ENCODE measurements at regions not wholly inside any gene's neighbourhood (a gene's known extent, or its start where the extent isn't known, plus 50 kb on each side); places are given as distances from the start of the nearest gene placed in this dataset.

GRCh38 chr7:131692131-131692960, 135.9 kb upstream of the PODXL start:
- TF ChIP-seq CTCF (IDR thresholded peaks at IDR 0.05; ENCODE audit: low read depth, low read length): peak; percentile 98
- in situ Hi-C loops (cut with HindIII; ENCODE audit: low sequenced_read_pairs): no loop called here
- peak; percentile 25 for DNase-seq (ENCODE audit: low read depth, low spot score)
- no peak overlapping the region for H3K4me3 ChIP-seq (ENCODE audit: low read depth, low read length)

GRCh38 chr7:131691454-131692130, 135.2 kb upstream of the PODXL start:
- DNase-seq (ENCODE audit: low read depth, low spot score): no peak
- no peak overlapping the region for H3K4me3 ChIP-seq (ENCODE audit: low read depth, low read length)
- in situ Hi-C loops (cut with HindIII; ENCODE audit: low sequenced_read_pairs): no loop called here
- TF ChIP-seq CTCF (IDR thresholded peaks at IDR 0.05; ENCODE audit: low read depth, low read length): no peak

- in situ Hi-C loops (cut with HindIII; ENCODE audit: low sequenced_read_pairs): no loop called here
- TF ChIP-seq CTCF (IDR thresholded peaks at IDR 0.05; ENCODE audit: low read depth, low read length): no peak
- no peak for DNase-seq (ENCODE audit: low read depth, low spot score)
- H3K4me3 ChIP-seq (ENCODE audit: low read depth, low read length): no peak overlapping the region
Measured at GRCh38 chr7:131690441-131690840, 134.0 kb upstream of the PODXL start.

- no peak for DNase-seq (ENCODE audit: low read depth, low spot score)
- in situ Hi-C loops (cut with HindIII; ENCODE audit: low sequenced_read_pairs): no loop called here
- no peak for TF ChIP-seq CTCF (IDR thresholded peaks at IDR 0.05; ENCODE audit: low read depth, low read length)
- H3K4me3 ChIP-seq (ENCODE audit: low read depth, low read length): no peak overlapping the region
Measured at GRCh38 chr7:131689662-131690234, 133.3 kb upstream of the PODXL start.

GRCh38 chr7:131688738-131689661, 132.6 kb upstream of the PODXL start:
- in situ Hi-C loops (cut with HindIII; ENCODE audit: low sequenced_read_pairs): no loop called here
- H3K4me3 ChIP-seq (ENCODE audit: low read depth, low read length): no peak overlapping the region
- DNase-seq (ENCODE audit: low read depth, low spot score): peak; percentile 45
- TF ChIP-seq CTCF (IDR thresholded peaks at IDR 0.05; ENCODE audit: low read depth, low read length): peak; percentile 97

- in situ Hi-C loops (cut with HindIII; ENCODE audit: low sequenced_read_pairs): no loop called here
- H3K4me3 ChIP-seq (ENCODE audit: low read depth, low read length): no peak overlapping the region
- DNase-seq (ENCODE audit: low read depth, low spot score): no peak
- TF ChIP-seq CTCF (IDR thresholded peaks at IDR 0.05; ENCODE audit: low read depth, low read length): no peak
Measured at GRCh38 chr7:131687296-131687695, 130.9 kb upstream of the PODXL start.
